ENCODE measurements at regions not wholly inside any gene's neighbourhood (a gene's known extent, or its start where the extent isn't known, plus 50 kb on each side); places are given as distances from the start of the nearest gene placed in this dataset.
"Not testable (repeated sequence)": the region's sequence is repeated elsewhere in the genome, so short reads cannot be mapped to it uniquely, and the experiment has no call there.

GRCh38 chr16:88231839-88232238 is 150.9 kb upstream of the ZNF469 start:
- not testable (repeated sequence) for DNase-seq

GRCh38 chr16:88232401-88233258 is 150.1 kb upstream of the ZNF469 start:
- DNase-seq, result not testable (repeated sequence)

GRCh38 chr16:88233621-88234420 is 148.9 kb upstream of the ZNF469 start:
- not testable (repeated sequence) for DNase-seq

- DNase-seq, result not testable (repeated sequence)
These were observed 148.1 kb upstream of the ZNF469 start for GRCh38 chr16:88234421-88235271.

GRCh38 chr16:88235691-88236090 is 147.1 kb upstream of the ZNF469 start:
- DNase-seq, result not testable (repeated sequence)

- DNase-seq, result not testable (repeated sequence)
These were observed 146.5 kb upstream of the ZNF469 start for GRCh38 chr16:88236229-88236628.

GRCh38 chr16:88237314-88237713 is 145.4 kb upstream of the ZNF469 start:
- DNase-seq, result not testable (repeated sequence)

- DNase-seq, result not testable (repeated sequence)
These were observed 144.9 kb upstream of the ZNF469 start for GRCh38 chr16:88237761-88238415.

GRCh38 chr16:88238732-88239274 is 144.0 kb upstream of the ZNF469 start:
- not testable (repeated sequence) for DNase-seq

GRCh38 chr16:88240118-88240517 is 142.6 kb upstream of the ZNF469 start:
- not testable (repeated sequence) for DNase-seq

GRCh38 chr16:88240776-88241175 is 142.0 kb upstream of the ZNF469 start:
- DNase-seq, result not testable (repeated sequence)

- not testable (repeated sequence) for DNase-seq
These were observed 141.1 kb upstream of the ZNF469 start for GRCh38 chr16:88241404-88242311.

GRCh38 chr16:88242312-88243295 is 140.2 kb upstream of the ZNF469 start:
- DNase-seq, result not testable (repeated sequence)

- not testable (repeated sequence) for DNase-seq
These were observed 138.8 kb upstream of the ZNF469 start for GRCh38 chr16:88243921-88244320.

GRCh38 chr16:88245241-88246081 is 137.3 kb upstream of the ZNF469 start:
- not testable (repeated sequence) for DNase-seq

GRCh38 chr16:88246955-88247582 is 135.7 kb upstream of the ZNF469 start:
- DNase-seq, result not testable (repeated sequence)

- DNase-seq, result not testable (repeated sequence)
These were observed 135.2 kb upstream of the ZNF469 start for GRCh38 chr16:88247583-88247966.

- DNase-seq, result not testable (repeated sequence)
These were observed 134.0 kb upstream of the ZNF469 start for GRCh38 chr16:88248761-88249160.

All from activated gamma-delta T cell (primary cell).